ENCODE measurements at regions not wholly inside any gene's neighbourhood (a gene's known extent, or its start where the extent isn't known, plus 50 kb on each side); places are given as distances from the start of the nearest gene placed in this dataset.

GRCh38 chr7:1298931-1299885, 66.5 kb downstream of the UNCX start:
- H3K27me3 Mint-ChIP-seq (ENCODE audit: low read depth): peaks cover 59% of the 10 kb centered on the region
- TF ChIP-seq, protein P1, sequence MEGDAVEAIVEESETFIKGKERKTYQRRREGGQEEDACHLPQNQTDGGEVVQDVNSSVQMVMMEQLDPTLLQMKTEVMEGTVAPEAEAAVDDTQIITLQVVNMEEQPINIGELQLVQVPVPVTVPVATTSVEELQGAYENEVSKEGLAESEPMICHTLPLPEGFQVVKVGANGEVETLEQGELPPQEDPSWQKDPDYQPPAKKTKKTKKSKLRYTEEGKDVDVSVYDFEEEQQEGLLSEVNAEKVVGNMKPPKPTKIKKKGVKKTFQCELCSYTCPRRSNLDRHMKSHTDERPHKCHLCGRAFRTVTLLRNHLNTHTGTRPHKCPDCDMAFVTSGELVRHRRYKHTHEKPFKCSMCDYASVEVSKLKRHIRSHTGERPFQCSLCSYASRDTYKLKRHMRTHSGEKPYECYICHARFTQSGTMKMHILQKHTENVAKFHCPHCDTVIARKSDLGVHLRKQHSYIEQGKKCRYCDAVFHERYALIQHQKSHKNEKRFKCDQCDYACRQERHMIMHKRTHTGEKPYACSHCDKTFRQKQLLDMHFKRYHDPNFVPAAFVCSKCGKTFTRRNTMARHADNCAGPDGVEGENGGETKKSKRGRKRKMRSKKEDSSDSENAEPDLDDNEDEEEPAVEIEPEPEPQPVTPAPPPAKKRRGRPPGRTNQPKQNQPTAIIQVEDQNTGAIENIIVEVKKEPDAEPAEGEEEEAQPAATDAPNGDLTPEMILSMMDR (IDR thresholded peaks at IDR 0.05; ENCODE audit: unreplicated experiment in 3 of 3): no peak
- no peaks in the 10 kb centered on the region for H3K36me3 Mint-ChIP-seq (ENCODE audit: low read depth)
- H3K4me3 Mint-ChIP-seq: no peak overlapping the region
- no peaks in the 10 kb centered on the region for H3K9me3 Mint-ChIP-seq
- peaks cover 11% of the 10 kb centered on the region for H3K4me1 Mint-ChIP-seq
- H3K27ac Mint-ChIP-seq: no peak overlapping the region

GRCh38 chr7:1300206-1300605, 67.5 kb downstream of the UNCX start:
- TF ChIP-seq, protein P1 (IDR thresholded peaks at IDR 0.05; ENCODE audit: unreplicated experiment in 3 of 3): no peak
- Mint-ChIP-seq H3K27ac (no peak overlapping the region), H3K4me3 (no peak overlapping the region), H3K9me3 (no peaks in the 10 kb centered on the region), H3K4me1 (peaks cover 11% of the 10 kb centered on the region), H3K27me3 (ENCODE audit: low read depth) (peaks cover 65% of the 10 kb centered on the region), H3K36me3 (ENCODE audit: low read depth) (no peaks in the 10 kb centered on the region)

GRCh38 chr7:1300636-1301035, 68.0 kb downstream of the UNCX start:
- Mint-ChIP-seq H3K9me3 (no peaks in the 10 kb centered on the region), H3K27me3 (ENCODE audit: low read depth) (peaks cover 70% of the 10 kb centered on the region), H3K36me3 (ENCODE audit: low read depth) (no peaks in the 10 kb centered on the region), H3K4me1 (peaks cover 11% of the 10 kb centered on the region), H3K27ac (no peak overlapping the region), H3K4me3 (no peak overlapping the region)
- TF ChIP-seq, protein P1 (IDR thresholded peaks at IDR 0.05; ENCODE audit: unreplicated experiment in 3 of 3): no peak

GRCh38 chr7:1301054-1301881, 68.6 kb downstream of the UNCX start:
- Mint-ChIP-seq H3K4me3 (no peak overlapping the region), H3K9me3 (no peaks in the 10 kb centered on the region), H3K36me3 (ENCODE audit: low read depth) (no peaks in the 10 kb centered on the region), H3K27me3 (ENCODE audit: low read depth) (peaks cover 74% of the 10 kb centered on the region), H3K27ac (no peak overlapping the region), H3K4me1 (peaks cover 11% of the 10 kb centered on the region)
- TF ChIP-seq, protein P1 (IDR thresholded peaks at IDR 0.05; ENCODE audit: unreplicated experiment in 3 of 3): no peak

GRCh38 chr7:1301882-1302251, 69.2 kb downstream of the UNCX start:
- Mint-ChIP-seq H3K9me3 (peaks cover 3% of the 10 kb centered on the region), H3K27me3 (ENCODE audit: low read depth) (peaks cover 74% of the 10 kb centered on the region), H3K36me3 (ENCODE audit: low read depth) (no peaks in the 10 kb centered on the region), H3K27ac (no peak overlapping the region), H3K4me1 (peaks cover 7% of the 10 kb centered on the region), H3K4me3 (no peak overlapping the region)
- TF ChIP-seq, protein P1 (IDR thresholded peaks at IDR 0.05; ENCODE audit: unreplicated experiment in 3 of 3): no peak
